ENCODE measurements at regions not wholly inside any gene's neighbourhood (a gene's known extent, or its start where the extent isn't known, plus 50 kb on each side); places are given as distances from the start of the nearest gene placed in this dataset.

DNA sequence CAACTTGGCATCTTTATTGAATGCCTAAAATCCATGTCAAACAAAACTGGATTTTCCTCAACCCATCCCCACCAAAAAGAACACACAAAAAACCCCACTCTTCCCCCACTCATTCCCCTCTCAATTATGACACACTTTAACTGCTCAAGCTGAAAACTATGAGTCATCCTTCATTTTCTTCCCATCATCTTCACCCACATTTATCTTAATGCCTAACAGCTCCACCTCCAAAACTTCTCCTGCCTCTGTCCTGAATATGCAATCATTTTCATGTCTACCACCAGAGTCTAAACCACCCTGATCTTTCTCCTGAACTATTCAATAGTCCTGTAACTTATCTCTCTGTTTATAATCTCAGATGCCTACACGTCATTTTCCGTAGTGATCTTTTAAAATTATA lies 239.7 kb downstream of the BCAT1 start:
- TF ChIP-seq EZH2 (IDR thresholded peaks at IDR 0.05; ENCODE audit: borderline replicate concordance, insufficient read depth, low read depth, low read length, poor library complexity, severe bottlenecking) (no peak), CTCF (IDR thresholded peaks at IDR 0.05) (no peak)
